ENCODE measurements at regions not wholly inside any gene's neighbourhood (a gene's known extent, or its start where the extent isn't known, plus 50 kb on each side); places are given as distances from the start of the nearest gene placed in this dataset.

DNA sequence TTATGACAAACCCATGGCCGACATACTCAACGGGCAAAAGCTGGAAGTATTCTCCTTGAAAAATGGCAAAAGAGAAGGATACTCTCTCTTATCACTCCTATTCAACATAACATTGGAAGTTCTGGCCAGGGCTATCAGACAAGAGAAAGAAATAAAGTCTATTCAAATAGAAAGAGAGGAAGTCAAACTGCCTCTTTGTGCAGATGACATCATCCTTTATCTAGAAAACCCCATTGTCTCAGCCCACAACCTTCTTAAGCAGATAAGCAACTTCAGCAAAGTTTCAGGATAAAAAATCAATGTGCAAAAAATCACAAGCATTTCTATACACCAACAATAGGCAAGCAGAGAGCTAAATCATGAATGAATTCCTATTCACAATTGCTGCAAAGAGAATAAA, 1799.9 kb upstream of the ACO1 start:
- no peak overlapping the region for H3K4me3 ChIP-seq

DNA sequence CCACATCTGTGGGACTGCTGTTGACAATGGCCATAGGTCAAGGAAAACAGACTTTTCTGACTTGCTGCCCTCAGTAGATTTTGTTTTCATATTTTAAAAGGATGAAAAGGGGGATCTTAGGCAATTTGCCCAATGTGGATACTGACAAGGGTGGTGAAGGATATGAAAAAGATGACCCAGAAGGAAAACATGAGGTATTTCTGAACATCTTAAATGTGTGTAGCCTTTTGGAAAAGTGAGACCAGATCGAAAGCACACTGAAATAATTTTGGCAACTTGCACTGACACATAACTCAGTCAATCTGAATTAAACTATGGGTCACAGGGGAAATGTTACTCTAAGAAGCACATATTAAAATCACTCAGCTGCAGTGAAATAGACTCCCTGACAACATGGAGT, 1793.0 kb upstream of the ACO1 start:
- H3K4me3 Mint-ChIP-seq: no peak overlapping the region
- Histone ChIP-seq H3K36me3 (no peaks in the 10 kb centered on the region), H3K4me1 (no peaks in the 10 kb centered on the region), H3K79me2 (ENCODE audit: low read depth) (no peaks in the 10 kb centered on the region), H2AFZ (replicated peaks) (no peak overlapping the region), H3K4me3 (no peak overlapping the region), H3K27me3 (no peaks in the 10 kb centered on the region), H3K9me3 (ENCODE audit: low read depth) (no peaks in the 10 kb centered on the region), H3F3A (ENCODE audit: low read depth) (no peaks in the 10 kb centered on the region), H4K20me1 (ENCODE audit: low read depth) (no peaks in the 10 kb centered on the region), H3K9ac (no peak overlapping the region), H3K27ac (no peak overlapping the region), H3K4me2 (no peak overlapping the region)
- no peak for DNase-seq (ENCODE audit: low spot score)
- no peak for TF ChIP-seq EZH2phosphoT487 (IDR thresholded peaks at IDR 0.05)
- TF ChIP-seq, protein P1, sequence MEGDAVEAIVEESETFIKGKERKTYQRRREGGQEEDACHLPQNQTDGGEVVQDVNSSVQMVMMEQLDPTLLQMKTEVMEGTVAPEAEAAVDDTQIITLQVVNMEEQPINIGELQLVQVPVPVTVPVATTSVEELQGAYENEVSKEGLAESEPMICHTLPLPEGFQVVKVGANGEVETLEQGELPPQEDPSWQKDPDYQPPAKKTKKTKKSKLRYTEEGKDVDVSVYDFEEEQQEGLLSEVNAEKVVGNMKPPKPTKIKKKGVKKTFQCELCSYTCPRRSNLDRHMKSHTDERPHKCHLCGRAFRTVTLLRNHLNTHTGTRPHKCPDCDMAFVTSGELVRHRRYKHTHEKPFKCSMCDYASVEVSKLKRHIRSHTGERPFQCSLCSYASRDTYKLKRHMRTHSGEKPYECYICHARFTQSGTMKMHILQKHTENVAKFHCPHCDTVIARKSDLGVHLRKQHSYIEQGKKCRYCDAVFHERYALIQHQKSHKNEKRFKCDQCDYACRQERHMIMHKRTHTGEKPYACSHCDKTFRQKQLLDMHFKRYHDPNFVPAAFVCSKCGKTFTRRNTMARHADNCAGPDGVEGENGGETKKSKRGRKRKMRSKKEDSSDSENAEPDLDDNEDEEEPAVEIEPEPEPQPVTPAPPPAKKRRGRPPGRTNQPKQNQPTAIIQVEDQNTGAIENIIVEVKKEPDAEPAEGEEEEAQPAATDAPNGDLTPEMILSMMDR (IDR thresholded peaks at IDR 0.05): no peak
- TF ChIP-seq EZH2 (IDR thresholded peaks at IDR 0.05): no peak
- no peaks in the 10 kb centered on the region for H3K36me3 Mint-ChIP-seq
- no peaks in the 10 kb centered on the region for H3K9me3 Mint-ChIP-seq
- no peaks in the 10 kb centered on the region for H3K4me1 Mint-ChIP-seq
- H3K27ac Mint-ChIP-seq: no peak overlapping the region
- peaks cover 2% of the 10 kb centered on the region for H3K27me3 Mint-ChIP-seq (ENCODE audit: insufficient read depth, low read depth)

More for the DNA sequence above, 1799.9 kb upstream of the ACO1 start:
- no peak for DNase-seq (ENCODE audit: low spot score)
- H3K27ac ChIP-seq: no peak overlapping the region
- no peaks in the 10 kb centered on the region for H3K27me3 ChIP-seq
- no peaks in the 10 kb centered on the region for H3K9me3 ChIP-seq (ENCODE audit: low read depth)
- no peak for TF ChIP-seq EZH2 (IDR thresholded peaks at IDR 0.05)
- TF ChIP-seq, protein P1 (IDR thresholded peaks at IDR 0.05): no peak
- no peak for TF ChIP-seq EZH2phosphoT487 (IDR thresholded peaks at IDR 0.05)
- peaks cover 2% of the 10 kb centered on the region for H3K27me3 Mint-ChIP-seq (ENCODE audit: insufficient read depth, low read depth)
- no peak overlapping the region for H3K9ac ChIP-seq
- H3K9me3 Mint-ChIP-seq: no peaks in the 10 kb centered on the region
- H3K4me1 Mint-ChIP-seq: peaks cover 5% of the 10 kb centered on the region
- H3K4me2 ChIP-seq: no peak overlapping the region
- peaks cover 4% of the 10 kb centered on the region for H3K4me1 ChIP-seq
- H3K36me3 Mint-ChIP-seq: no peaks in the 10 kb centered on the region
- no peaks in the 10 kb centered on the region for H3F3A ChIP-seq (ENCODE audit: low read depth)
- H4K20me1 ChIP-seq (ENCODE audit: low read depth): no peaks in the 10 kb centered on the region
- no peak overlapping the region for H3K27ac Mint-ChIP-seq
- no peak overlapping the region for H2AFZ ChIP-seq (replicated peaks)
- peaks cover 3% of the 10 kb centered on the region for H3K36me3 ChIP-seq
- H3K4me3 Mint-ChIP-seq: no peak overlapping the region
- H3K79me2 ChIP-seq (ENCODE audit: low read depth): no peaks in the 10 kb centered on the region

DNA sequence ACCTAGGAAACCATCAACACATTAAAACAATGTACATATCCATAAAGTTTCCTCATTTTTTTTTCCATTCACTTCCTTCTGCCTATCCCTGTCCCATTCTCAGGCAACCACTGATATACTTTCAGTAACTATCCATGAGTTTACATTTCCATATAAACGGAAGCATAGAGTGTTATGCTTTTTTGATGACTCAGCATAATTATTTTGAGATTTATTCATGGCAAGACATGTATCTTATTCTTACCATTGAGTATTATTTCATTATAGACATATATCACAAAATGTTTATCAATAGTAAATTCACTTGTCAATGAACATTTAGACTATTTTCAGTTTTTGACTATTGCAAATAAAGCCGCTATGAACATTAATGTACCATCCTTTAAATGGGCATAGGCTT, 1786.8 kb upstream of the ACO1 start:
- H3K4me2 ChIP-seq: no peak overlapping the region
- no peaks in the 10 kb centered on the region for H3K4me1 ChIP-seq
- H3K27ac ChIP-seq: no peak overlapping the region
- no peaks in the 10 kb centered on the region for H4K20me1 ChIP-seq (ENCODE audit: low read depth)
- TF ChIP-seq, protein P1 (IDR thresholded peaks at IDR 0.05): no peak
- TF ChIP-seq EZH2phosphoT487 (IDR thresholded peaks at IDR 0.05) (no peak), EZH2 (IDR thresholded peaks at IDR 0.05) (no peak)
- H3K27ac Mint-ChIP-seq: no peak overlapping the region
- H3F3A ChIP-seq (ENCODE audit: low read depth): no peaks in the 10 kb centered on the region
- no peaks in the 10 kb centered on the region for H3K27me3 Mint-ChIP-seq (ENCODE audit: insufficient read depth, low read depth)
- no peaks in the 10 kb centered on the region for H3K9me3 ChIP-seq (ENCODE audit: low read depth)
- no peak overlapping the region for H2AFZ ChIP-seq (replicated peaks)
- H3K9ac ChIP-seq: no peak overlapping the region
- DNase-seq (ENCODE audit: low spot score): no peak
- no peaks in the 10 kb centered on the region for H3K36me3 Mint-ChIP-seq
- no peaks in the 10 kb centered on the region for H3K27me3 ChIP-seq
- no peaks in the 10 kb centered on the region for H3K4me1 Mint-ChIP-seq
- no peak overlapping the region for H3K4me3 Mint-ChIP-seq
- no peaks in the 10 kb centered on the region for H3K79me2 ChIP-seq (ENCODE audit: low read depth)
- H3K36me3 ChIP-seq: no peaks in the 10 kb centered on the region
- H3K4me3 ChIP-seq: no peak overlapping the region
- H3K9me3 Mint-ChIP-seq: peaks cover 5% of the 10 kb centered on the region

All from neural progenitor cell (in vitro differentiated cells).